ENCODE measurements at regions not wholly inside any gene's neighbourhood (a gene's known extent, or its start where the extent isn't known, plus 50 kb on each side); places are given as distances from the start of the nearest gene placed in this dataset.

GRCh38 chr9:16128003-16128402, 575.2 kb downstream of the CCDC171 start:
- TF ChIP-seq, protein P1, sequence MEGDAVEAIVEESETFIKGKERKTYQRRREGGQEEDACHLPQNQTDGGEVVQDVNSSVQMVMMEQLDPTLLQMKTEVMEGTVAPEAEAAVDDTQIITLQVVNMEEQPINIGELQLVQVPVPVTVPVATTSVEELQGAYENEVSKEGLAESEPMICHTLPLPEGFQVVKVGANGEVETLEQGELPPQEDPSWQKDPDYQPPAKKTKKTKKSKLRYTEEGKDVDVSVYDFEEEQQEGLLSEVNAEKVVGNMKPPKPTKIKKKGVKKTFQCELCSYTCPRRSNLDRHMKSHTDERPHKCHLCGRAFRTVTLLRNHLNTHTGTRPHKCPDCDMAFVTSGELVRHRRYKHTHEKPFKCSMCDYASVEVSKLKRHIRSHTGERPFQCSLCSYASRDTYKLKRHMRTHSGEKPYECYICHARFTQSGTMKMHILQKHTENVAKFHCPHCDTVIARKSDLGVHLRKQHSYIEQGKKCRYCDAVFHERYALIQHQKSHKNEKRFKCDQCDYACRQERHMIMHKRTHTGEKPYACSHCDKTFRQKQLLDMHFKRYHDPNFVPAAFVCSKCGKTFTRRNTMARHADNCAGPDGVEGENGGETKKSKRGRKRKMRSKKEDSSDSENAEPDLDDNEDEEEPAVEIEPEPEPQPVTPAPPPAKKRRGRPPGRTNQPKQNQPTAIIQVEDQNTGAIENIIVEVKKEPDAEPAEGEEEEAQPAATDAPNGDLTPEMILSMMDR (IDR thresholded peaks at IDR 0.05; ENCODE audit: unreplicated experiment) = no peak
- no peaks in the 10 kb centered on the region for H3K9me3 Mint-ChIP-seq (ENCODE audit: unreplicated experiment)
- DNase-seq (ENCODE audit: low spot score) = no peak
- no peaks in the 10 kb centered on the region for H3K36me3 Mint-ChIP-seq (ENCODE audit: low read depth, unreplicated experiment)
- H3K4me1 Mint-ChIP-seq (ENCODE audit: unreplicated experiment) = no peaks in the 10 kb centered on the region
- H3K27me3 Mint-ChIP-seq (ENCODE audit: unreplicated experiment) = peaks cover 9% of the 10 kb centered on the region
- no peak overlapping the region for H3K27ac Mint-ChIP-seq (ENCODE audit: unreplicated experiment)
- H3K4me3 Mint-ChIP-seq (ENCODE audit: unreplicated experiment) = no peak overlapping the region

- H3K27me3 Mint-ChIP-seq (ENCODE audit: unreplicated experiment) = peaks cover 9% of the 10 kb centered on the region
- no peaks in the 10 kb centered on the region for H3K9me3 Mint-ChIP-seq (ENCODE audit: unreplicated experiment)
- peaks cover 5% of the 10 kb centered on the region for H3K4me1 Mint-ChIP-seq (ENCODE audit: unreplicated experiment)
- H3K4me3 Mint-ChIP-seq (ENCODE audit: unreplicated experiment) = no peak overlapping the region
- no peak overlapping the region for H3K27ac Mint-ChIP-seq (ENCODE audit: unreplicated experiment)
- peak; percentile 15 for DNase-seq (ENCODE audit: low spot score)
- no peaks in the 10 kb centered on the region for H3K36me3 Mint-ChIP-seq (ENCODE audit: low read depth, unreplicated experiment)
- TF ChIP-seq, protein P1 (IDR thresholded peaks at IDR 0.05; ENCODE audit: unreplicated experiment) = no peak
These were observed 578.4 kb downstream of the CCDC171 start for GRCh38 chr9:16131264-16131663.

- no peaks in the 10 kb centered on the region for H3K36me3 Mint-ChIP-seq (ENCODE audit: low read depth, unreplicated experiment)
- DNase-seq (ENCODE audit: low spot score) = no peak
- TF ChIP-seq, protein P1 (IDR thresholded peaks at IDR 0.05; ENCODE audit: unreplicated experiment) = no peak
- H3K27ac Mint-ChIP-seq (ENCODE audit: unreplicated experiment) = no peak overlapping the region
- H3K9me3 Mint-ChIP-seq (ENCODE audit: unreplicated experiment) = no peaks in the 10 kb centered on the region
- no peak overlapping the region for H3K4me3 Mint-ChIP-seq (ENCODE audit: unreplicated experiment)
- peaks cover 11% of the 10 kb centered on the region for H3K27me3 Mint-ChIP-seq (ENCODE audit: unreplicated experiment)
- peaks cover 5% of the 10 kb centered on the region for H3K4me1 Mint-ChIP-seq (ENCODE audit: unreplicated experiment)
These were observed 579.7 kb downstream of the CCDC171 start for GRCh38 chr9:16132513-16132912.

DNA sequence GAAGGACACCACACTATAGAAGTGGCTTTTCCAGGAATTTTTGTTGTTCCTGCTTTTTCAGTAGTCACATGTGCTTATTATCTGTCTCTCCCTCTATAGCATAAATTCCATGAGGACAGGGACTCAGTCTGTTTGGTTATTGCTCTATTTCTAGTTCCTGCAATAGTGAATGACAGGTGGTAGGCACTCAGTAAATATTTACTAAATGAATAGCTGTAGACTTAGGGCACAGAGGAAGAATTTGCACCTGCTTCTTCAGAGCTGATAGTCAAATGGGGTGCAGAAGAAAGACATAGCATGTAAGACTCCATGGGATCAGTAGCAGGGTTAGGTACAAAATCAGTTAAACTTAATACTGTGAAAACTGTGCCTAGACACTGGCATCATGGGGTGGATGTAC, 580.2 kb downstream of the CCDC171 start:
- H3K4me1 Mint-ChIP-seq (ENCODE audit: unreplicated experiment) = peaks cover 5% of the 10 kb centered on the region
- no peaks in the 10 kb centered on the region for H3K36me3 Mint-ChIP-seq (ENCODE audit: low read depth, unreplicated experiment)
- H3K27me3 Mint-ChIP-seq (ENCODE audit: unreplicated experiment) = peaks cover 12% of the 10 kb centered on the region
- H3K9me3 Mint-ChIP-seq (ENCODE audit: unreplicated experiment) = no peaks in the 10 kb centered on the region
- H3K4me3 Mint-ChIP-seq (ENCODE audit: unreplicated experiment) = no peak overlapping the region
- no peak for DNase-seq (ENCODE audit: low spot score)
- TF ChIP-seq, protein P1 (IDR thresholded peaks at IDR 0.05; ENCODE audit: unreplicated experiment) = no peak
- no peak overlapping the region for H3K27ac Mint-ChIP-seq (ENCODE audit: unreplicated experiment)

DNA sequence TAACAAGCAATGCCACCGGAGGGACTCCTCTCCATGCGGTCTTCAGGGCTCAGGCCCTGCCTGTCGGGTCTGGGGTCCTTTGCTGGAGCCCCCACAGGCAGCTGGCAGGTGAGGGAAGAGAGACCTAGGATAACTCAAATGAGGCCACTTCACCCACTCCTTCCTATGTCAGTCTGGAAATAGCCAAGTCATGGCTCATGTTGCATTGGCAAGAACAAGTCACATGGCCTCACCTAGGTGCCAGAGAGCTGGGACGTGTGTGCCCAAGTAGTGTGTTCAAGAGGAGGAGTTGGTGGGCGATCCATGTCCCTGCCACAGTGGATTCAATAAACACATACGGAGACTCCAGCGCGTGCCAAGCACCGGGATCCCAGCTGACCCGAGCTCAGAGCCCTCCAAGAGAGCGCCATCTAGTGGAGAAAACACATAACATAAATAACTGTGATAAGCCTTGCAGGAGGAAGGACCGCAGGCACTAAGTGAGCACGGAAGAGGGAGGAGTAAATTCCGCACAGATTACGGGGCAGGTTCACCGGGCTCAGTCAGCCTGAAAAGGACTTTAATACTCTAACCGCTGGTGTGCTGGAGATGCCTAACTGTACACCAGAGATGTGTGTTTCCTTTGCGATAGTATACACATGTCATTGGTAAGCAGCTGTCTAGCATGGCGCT, 580.8 kb downstream of the CCDC171 start:
- Mint-ChIP-seq H3K4me1 (ENCODE audit: unreplicated experiment) (peaks cover 5% of the 10 kb centered on the region), H3K27me3 (ENCODE audit: unreplicated experiment) (peaks cover 12% of the 10 kb centered on the region), H3K27ac (ENCODE audit: unreplicated experiment) (no peak overlapping the region), H3K9me3 (ENCODE audit: unreplicated experiment) (no peaks in the 10 kb centered on the region), H3K4me3 (ENCODE audit: unreplicated experiment) (no peak overlapping the region), H3K36me3 (ENCODE audit: low read depth, unreplicated experiment) (no peaks in the 10 kb centered on the region)
- peak; percentile 50 for DNase-seq (ENCODE audit: low spot score)
- TF ChIP-seq, protein P1 (IDR thresholded peaks at IDR 0.05; ENCODE audit: unreplicated experiment) = peak; percentile 91

Measured in endothelial cell (in vitro differentiated cells).